ENCODE measurements at regions not wholly inside any gene's neighbourhood (a gene's known extent, or its start where the extent isn't known, plus 50 kb on each side); places are given as distances from the start of the nearest gene placed in this dataset.

GRCh38 chr14:37711356-37711830, 116.0 kb downstream of the TTC6 start:
- TF ChIP-seq, protein P1, sequence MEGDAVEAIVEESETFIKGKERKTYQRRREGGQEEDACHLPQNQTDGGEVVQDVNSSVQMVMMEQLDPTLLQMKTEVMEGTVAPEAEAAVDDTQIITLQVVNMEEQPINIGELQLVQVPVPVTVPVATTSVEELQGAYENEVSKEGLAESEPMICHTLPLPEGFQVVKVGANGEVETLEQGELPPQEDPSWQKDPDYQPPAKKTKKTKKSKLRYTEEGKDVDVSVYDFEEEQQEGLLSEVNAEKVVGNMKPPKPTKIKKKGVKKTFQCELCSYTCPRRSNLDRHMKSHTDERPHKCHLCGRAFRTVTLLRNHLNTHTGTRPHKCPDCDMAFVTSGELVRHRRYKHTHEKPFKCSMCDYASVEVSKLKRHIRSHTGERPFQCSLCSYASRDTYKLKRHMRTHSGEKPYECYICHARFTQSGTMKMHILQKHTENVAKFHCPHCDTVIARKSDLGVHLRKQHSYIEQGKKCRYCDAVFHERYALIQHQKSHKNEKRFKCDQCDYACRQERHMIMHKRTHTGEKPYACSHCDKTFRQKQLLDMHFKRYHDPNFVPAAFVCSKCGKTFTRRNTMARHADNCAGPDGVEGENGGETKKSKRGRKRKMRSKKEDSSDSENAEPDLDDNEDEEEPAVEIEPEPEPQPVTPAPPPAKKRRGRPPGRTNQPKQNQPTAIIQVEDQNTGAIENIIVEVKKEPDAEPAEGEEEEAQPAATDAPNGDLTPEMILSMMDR (conservative IDR thresholded peaks at IDR 0.05; ENCODE audit: low read depth, low read length): no peak
- no peak for TF ChIP-seq EZH2 (IDR thresholded peaks at IDR 0.05; ENCODE audit: borderline replicate concordance, low read depth, low read length, poor library complexity, severe bottlenecking)
